ENCODE measurements at regions not wholly inside any gene's neighbourhood (a gene's known extent, or its start where the extent isn't known, plus 50 kb on each side); places are given as distances from the start of the nearest gene placed in this dataset.
A peak's percentile ranks its signal among the peaks of the same experiment; 100 is the strongest.

DNA sequence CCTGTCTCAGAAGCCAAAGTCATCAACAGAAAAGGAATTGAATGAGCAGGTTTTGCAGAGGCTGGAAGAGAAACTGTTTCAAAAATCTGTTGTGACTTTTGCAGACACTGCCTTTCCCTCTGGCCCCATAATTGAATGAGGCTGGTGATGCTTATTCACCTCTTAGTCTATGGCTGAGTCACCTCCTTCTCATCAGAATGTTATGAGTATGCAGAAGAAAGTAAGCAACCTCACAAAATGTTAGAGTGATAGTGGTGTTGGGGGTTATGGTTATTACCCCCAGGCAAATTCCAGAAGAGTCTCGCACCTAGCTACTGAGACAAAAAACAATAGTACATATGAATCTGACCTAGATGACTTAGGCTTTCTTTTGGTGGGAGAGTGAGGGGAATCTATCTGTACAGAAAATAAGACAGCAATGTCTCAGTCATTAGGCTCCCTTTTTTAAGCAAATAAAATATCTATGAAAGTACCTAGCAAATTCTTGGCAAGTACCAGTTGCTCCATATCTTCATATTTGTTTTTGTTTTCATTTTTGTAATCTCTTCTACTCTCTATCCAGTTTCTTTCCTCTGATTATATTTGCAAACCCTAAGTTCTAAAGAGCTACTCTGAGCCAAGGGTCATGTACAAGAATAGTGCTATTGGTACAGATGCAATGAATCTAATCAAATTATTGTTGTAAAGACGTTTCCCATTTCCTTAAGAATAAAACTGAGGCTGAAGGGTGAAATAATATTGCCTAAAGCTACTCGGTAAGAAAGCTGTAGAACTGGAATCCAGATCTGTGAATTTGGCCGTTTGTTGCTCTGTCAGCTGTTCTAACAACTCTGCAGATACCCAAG lies 498.1 kb upstream of the TNC start:
- ChIA-PET POLR2A (no interaction called here), CTCF (no interaction called here)
- intact Hi-C loops (cut with micrococcal nuclease; ENCODE audit: unreplicated experiment) (no loop called here), in situ Hi-C loops (cut with HindIII; ENCODE audit: low pct_unique_long_range_greater_than_20kb, low sequenced_read_pairs) (no loop called here)
- no peak for TF ChIP-seq TCF7L2 (IDR thresholded peaks at IDR 0.05; ENCODE audit: low read depth, low read length)
- no peak for TF ChIP-seq POLR2AphosphoS5 (IDR thresholded peaks at IDR 0.05; ENCODE audit: low read depth, low read length)
- no peak for TF ChIP-seq SIN3A (IDR thresholded peaks at IDR 0.05; ENCODE audit: borderline replicate concordance, insufficient read depth, low read depth, low read length)
- TF ChIP-seq CTCF (IDR thresholded peaks at IDR 0.05), result no peak
- TF ChIP-seq, protein P1, sequence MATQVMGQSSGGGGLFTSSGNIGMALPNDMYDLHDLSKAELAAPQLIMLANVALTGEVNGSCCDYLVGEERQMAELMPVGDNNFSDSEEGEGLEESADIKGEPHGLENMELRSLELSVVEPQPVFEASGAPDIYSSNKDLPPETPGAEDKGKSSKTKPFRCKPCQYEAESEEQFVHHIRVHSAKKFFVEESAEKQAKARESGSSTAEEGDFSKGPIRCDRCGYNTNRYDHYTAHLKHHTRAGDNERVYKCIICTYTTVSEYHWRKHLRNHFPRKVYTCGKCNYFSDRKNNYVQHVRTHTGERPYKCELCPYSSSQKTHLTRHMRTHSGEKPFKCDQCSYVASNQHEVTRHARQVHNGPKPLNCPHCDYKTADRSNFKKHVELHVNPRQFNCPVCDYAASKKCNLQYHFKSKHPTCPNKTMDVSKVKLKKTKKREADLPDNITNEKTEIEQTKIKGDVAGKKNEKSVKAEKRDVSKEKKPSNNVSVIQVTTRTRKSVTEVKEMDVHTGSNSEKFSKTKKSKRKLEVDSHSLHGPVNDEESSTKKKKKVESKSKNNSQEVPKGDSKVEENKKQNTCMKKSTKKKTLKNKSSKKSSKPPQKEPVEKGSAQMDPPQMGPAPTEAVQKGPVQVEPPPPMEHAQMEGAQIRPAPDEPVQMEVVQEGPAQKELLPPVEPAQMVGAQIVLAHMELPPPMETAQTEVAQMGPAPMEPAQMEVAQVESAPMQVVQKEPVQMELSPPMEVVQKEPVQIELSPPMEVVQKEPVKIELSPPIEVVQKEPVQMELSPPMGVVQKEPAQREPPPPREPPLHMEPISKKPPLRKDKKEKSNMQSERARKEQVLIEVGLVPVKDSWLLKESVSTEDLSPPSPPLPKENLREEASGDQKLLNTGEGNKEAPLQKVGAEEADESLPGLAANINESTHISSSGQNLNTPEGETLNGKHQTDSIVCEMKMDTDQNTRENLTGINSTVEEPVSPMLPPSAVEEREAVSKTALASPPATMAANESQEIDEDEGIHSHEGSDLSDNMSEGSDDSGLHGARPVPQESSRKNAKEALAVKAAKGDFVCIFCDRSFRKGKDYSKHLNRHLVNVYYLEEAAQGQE (IDR thresholded peaks at IDR 0.05; ENCODE audit: insufficient read depth in 1 of 2, low read depth in 2 of 2, low read length in 1 of 2), result no peak
- Histone ChIP-seq H3K27ac (ENCODE audit: low read length) (peak overlapping the region; percentile 48), H3K4me1 (ENCODE audit: control insufficient read depth, insufficient read depth, low read length) (no peaks in the 10 kb centered on the region), H3K36me3 (ENCODE audit: control insufficient read depth, insufficient read depth, low read length) (no peaks in the 10 kb centered on the region), H3K27me3 (ENCODE audit: control insufficient read depth, insufficient read depth, low read length) (no peaks in the 10 kb centered on the region), H3K4me3 (ENCODE audit: low read depth in 2 of 2, low read length in 2 of 2) (no peak overlapping the region), H3K9me3 (ENCODE audit: control insufficient read depth, insufficient read depth, low read depth, low read length) (no peaks in the 10 kb centered on the region)
- no TSS peak for BruUV-seq (replicated peaks)
- peak; percentile 97 for ATAC-seq
- DNase-seq (ENCODE audit: low read depth, low spot score), result peak; percentile 57

- intact Hi-C loops (cut with micrococcal nuclease; ENCODE audit: unreplicated experiment), result no loop called here
- POLR2A ChIA-PET, result interaction anchor here (0.6 to 0.7 kb wide), 3 partner anchors 14 to 888 kb away, joined by 3 to 4 read pairs (median 4); no protein-coding TSS in a partner anchor
Measured at GRCh38 chr9:115616666-115617239, 498.8 kb upstream of the TNC start.

More at GRCh38 chr9:115616666-115617239, 498.8 kb upstream of the TNC start:
- in situ Hi-C loops (cut with HindIII; ENCODE audit: low pct_unique_long_range_greater_than_20kb, low sequenced_read_pairs), result no loop called here
- Histone ChIP-seq H3K27ac (ENCODE audit: low read length) (peak overlapping the region; percentile 68; the same call in 1 of the 2 replicates), H3K27me3 (ENCODE audit: control insufficient read depth, insufficient read depth, low read length) (no peaks in the 10 kb centered on the region), H3K36me3 (ENCODE audit: control insufficient read depth, insufficient read depth, low read length) (no peaks in the 10 kb centered on the region), H3K4me1 (ENCODE audit: control insufficient read depth, insufficient read depth, low read length) (no peaks in the 10 kb centered on the region), H3K9me3 (ENCODE audit: control insufficient read depth, insufficient read depth, low read depth, low read length) (no peaks in the 10 kb centered on the region), H3K4me3 (ENCODE audit: low read depth in 2 of 2, low read length in 2 of 2) (no peak overlapping the region)
- BruUV-seq (replicated peaks), result no TSS peak
- CTCF ChIA-PET, result no interaction called here
- no peak for ATAC-seq
- no peak for DNase-seq (ENCODE audit: low read depth, low spot score)
- no peak for TF ChIP-seq SIN3A (IDR thresholded peaks at IDR 0.05; ENCODE audit: borderline replicate concordance, insufficient read depth, low read depth, low read length)
- TF ChIP-seq TCF7L2 (IDR thresholded peaks at IDR 0.05; ENCODE audit: low read depth, low read length), result no peak
- no peak for TF ChIP-seq POLR2AphosphoS5 (IDR thresholded peaks at IDR 0.05; ENCODE audit: low read depth, low read length)
- TF ChIP-seq, protein P1 (IDR thresholded peaks at IDR 0.05; ENCODE audit: insufficient read depth in 1 of 2, low read depth in 2 of 2, low read length in 1 of 2), result no peak
- no peak for TF ChIP-seq CTCF (IDR thresholded peaks at IDR 0.05)
